ENCODE measurements at regions not wholly inside any gene's neighbourhood (a gene's known extent, or its start where the extent isn't known, plus 50 kb on each side); places are given as distances from the start of the nearest gene placed in this dataset.

DNA sequence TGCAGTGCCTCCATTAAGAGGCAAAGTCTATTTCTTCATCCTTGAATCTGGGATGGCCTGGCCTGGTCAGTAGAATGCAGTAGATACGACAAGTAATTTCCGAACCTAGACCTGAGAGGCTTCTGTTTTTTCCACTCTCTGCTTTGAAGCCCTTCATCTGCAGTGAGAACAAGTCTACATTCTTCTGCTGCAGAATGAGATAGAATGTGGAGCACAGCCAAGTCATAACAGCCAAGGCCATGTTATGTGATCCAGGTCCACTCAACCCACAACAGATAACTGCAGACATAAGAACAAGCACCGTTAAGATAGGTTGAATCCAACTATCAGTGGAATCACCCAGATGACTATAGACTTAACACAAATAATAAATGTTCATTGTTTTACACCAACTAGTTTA lies 1297.7 kb downstream of the C4orf33 start:
- H2AFZ ChIP-seq (ENCODE audit: low read length) = no peak overlapping the region
- DNase-seq (ENCODE audit: low read depth in 2 of 2) = peak; percentile 10 to 80
- H3K4me3 ChIP-seq (replicated peaks in 1 of 4; ENCODE audit: control extremely low read depth in 1 of 4, insufficient read depth in 1 of 4, low read depth in 3 of 4, low read length in 4 of 4) = no peak overlapping the region
- H3K27ac ChIP-seq (ENCODE audit: insufficient read depth, low read length) = no peak overlapping the region
- H3K27me3 ChIP-seq (ENCODE audit: control insufficient read depth, insufficient read depth, low read length) = no peaks in the 10 kb centered on the region
- H3K4me1 ChIP-seq (ENCODE audit: control insufficient read depth, extremely low read depth, insufficient read depth, low read length) = no peaks in the 10 kb centered on the region
- H3K9ac ChIP-seq (ENCODE audit: insufficient read depth, low read length) = no peak overlapping the region
- no peaks in the 10 kb centered on the region for H3K36me3 ChIP-seq (ENCODE audit: control insufficient read depth, insufficient read depth, low read length)
- no peak for TF ChIP-seq EZH2 (IDR thresholded peaks at IDR 0.05; ENCODE audit: low read length, missing control alignments)
- H3K9me3 ChIP-seq (ENCODE audit: control insufficient read depth, insufficient read depth, low read depth, low read length) = no peaks in the 10 kb centered on the region
- no peaks in the 10 kb centered on the region for H3K79me2 ChIP-seq (ENCODE audit: control insufficient read depth, insufficient read depth, low read length)
- no peak overlapping the region for H3K4me2 ChIP-seq (ENCODE audit: extremely low read depth, insufficient read depth, low read length)
- H4K20me1 ChIP-seq (ENCODE audit: control insufficient read depth, extremely low read depth, insufficient read depth, low read length) = no peaks in the 10 kb centered on the region

DNA sequence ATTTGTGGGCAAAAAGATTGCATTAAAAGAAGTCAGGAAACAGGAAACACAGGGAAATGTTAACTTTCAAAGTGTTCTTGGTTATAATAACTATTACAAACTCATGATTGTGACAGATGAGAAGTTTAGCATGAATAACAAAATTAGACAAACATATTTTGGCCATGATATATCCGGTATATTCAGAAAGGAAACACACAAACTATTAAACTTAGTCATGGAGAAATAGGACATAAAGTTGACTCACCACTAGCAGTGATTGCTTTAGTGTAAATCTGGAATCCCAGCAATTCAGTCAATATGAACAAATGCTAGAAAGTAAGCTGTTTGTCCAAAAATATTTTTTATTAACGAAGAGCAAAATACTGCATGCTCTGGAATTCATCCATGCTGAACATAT lies 1299.9 kb downstream of the C4orf33 start:
- Histone ChIP-seq H3K36me3 (ENCODE audit: control insufficient read depth, insufficient read depth, low read length) (no peaks in the 10 kb centered on the region), H3K9ac (ENCODE audit: insufficient read depth, low read length) (no peak overlapping the region), H3K4me3 (replicated peaks in 1 of 4; ENCODE audit: control extremely low read depth in 1 of 4, insufficient read depth in 1 of 4, low read depth in 3 of 4, low read length in 4 of 4) (no peak overlapping the region), H3K9me3 (ENCODE audit: control insufficient read depth, insufficient read depth, low read depth, low read length) (no peaks in the 10 kb centered on the region), H3K79me2 (ENCODE audit: control insufficient read depth, insufficient read depth, low read length) (no peaks in the 10 kb centered on the region), H2AFZ (ENCODE audit: low read length) (no peak overlapping the region), H3K4me1 (ENCODE audit: control insufficient read depth, extremely low read depth, insufficient read depth, low read length) (no peaks in the 10 kb centered on the region), H3K27me3 (ENCODE audit: control insufficient read depth, insufficient read depth, low read length) (no peaks in the 10 kb centered on the region), H4K20me1 (ENCODE audit: control insufficient read depth, extremely low read depth, insufficient read depth, low read length) (no peaks in the 10 kb centered on the region), H3K27ac (ENCODE audit: insufficient read depth, low read length) (no peak overlapping the region), H3K4me2 (ENCODE audit: extremely low read depth, insufficient read depth, low read length) (peak overlapping the region; percentile 32)
- peak; percentile 76 to 86 for DNase-seq (ENCODE audit: low read depth in 2 of 2)
- TF ChIP-seq EZH2 (IDR thresholded peaks at IDR 0.05; ENCODE audit: low read length, missing control alignments) = no peak
- no peak for TF ChIP-seq CTCF (conservative IDR thresholded peaks at IDR 0.05 in 1 of 2, IDR thresholded peaks at IDR 0.05 in 1 of 2; ENCODE audit: low read depth in 1 of 2, low read length in 2 of 2)

DNA sequence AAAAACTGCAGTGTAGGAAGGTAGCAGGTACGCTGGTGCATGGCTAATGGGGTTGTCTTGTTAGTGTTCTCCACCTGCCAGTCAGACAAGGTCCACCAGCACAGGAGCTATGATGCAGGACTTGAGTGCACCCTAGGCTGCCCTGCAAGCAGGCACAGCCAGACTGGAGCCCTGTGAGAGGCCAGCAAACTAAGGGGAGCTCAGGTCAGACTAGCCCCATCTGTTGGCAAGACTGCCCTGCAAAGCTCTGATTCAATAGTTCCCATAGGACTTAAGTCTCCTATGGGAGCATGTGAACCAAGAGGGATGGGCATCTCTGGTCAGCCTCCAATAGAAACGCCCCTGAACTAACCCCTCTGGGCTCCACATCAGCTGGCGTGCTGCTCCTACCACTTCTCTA lies 1307.3 kb downstream of the C4orf33 start:
- H4K20me1 ChIP-seq (ENCODE audit: control insufficient read depth, extremely low read depth, insufficient read depth, low read length) = no peaks in the 10 kb centered on the region
- H3K79me2 ChIP-seq (ENCODE audit: control insufficient read depth, insufficient read depth, low read length) = no peaks in the 10 kb centered on the region
- no peak overlapping the region for H3K27ac ChIP-seq (ENCODE audit: insufficient read depth, low read length)
- H3K4me1 ChIP-seq (ENCODE audit: control insufficient read depth, extremely low read depth, insufficient read depth, low read length) = no peaks in the 10 kb centered on the region
- H3K4me3 ChIP-seq (replicated peaks in 1 of 4; ENCODE audit: control extremely low read depth in 1 of 4, insufficient read depth in 1 of 4, low read depth in 3 of 4, low read length in 4 of 4) = no peak overlapping the region
- H3K36me3 ChIP-seq (ENCODE audit: control insufficient read depth, insufficient read depth, low read length) = no peaks in the 10 kb centered on the region
- no peak overlapping the region for H3K4me2 ChIP-seq (ENCODE audit: extremely low read depth, insufficient read depth, low read length)
- no peak overlapping the region for H2AFZ ChIP-seq (ENCODE audit: low read length)
- no peaks in the 10 kb centered on the region for H3K9me3 ChIP-seq (ENCODE audit: control insufficient read depth, insufficient read depth, low read depth, low read length)
- no peak overlapping the region for H3K9ac ChIP-seq (ENCODE audit: insufficient read depth, low read length)
- H3K27me3 ChIP-seq (ENCODE audit: control insufficient read depth, insufficient read depth, low read length) = no peaks in the 10 kb centered on the region
- no peak for TF ChIP-seq EZH2 (IDR thresholded peaks at IDR 0.05; ENCODE audit: low read length, missing control alignments)
- no peak for TF ChIP-seq CTCF (conservative IDR thresholded peaks at IDR 0.05 in 1 of 2, IDR thresholded peaks at IDR 0.05 in 1 of 2; ENCODE audit: low read depth in 1 of 2, low read length in 2 of 2)
- DNase-seq (ENCODE audit: low read depth in 2 of 2) = no peak

All from fibroblast of lung (primary cell).